ENCODE measurements at regions not wholly inside any gene's neighbourhood (a gene's known extent, or its start where the extent isn't known, plus 50 kb on each side); places are given as distances from the start of the nearest gene placed in this dataset.

- DNase-seq: no peak
- TF ChIP-seq, protein P1, sequence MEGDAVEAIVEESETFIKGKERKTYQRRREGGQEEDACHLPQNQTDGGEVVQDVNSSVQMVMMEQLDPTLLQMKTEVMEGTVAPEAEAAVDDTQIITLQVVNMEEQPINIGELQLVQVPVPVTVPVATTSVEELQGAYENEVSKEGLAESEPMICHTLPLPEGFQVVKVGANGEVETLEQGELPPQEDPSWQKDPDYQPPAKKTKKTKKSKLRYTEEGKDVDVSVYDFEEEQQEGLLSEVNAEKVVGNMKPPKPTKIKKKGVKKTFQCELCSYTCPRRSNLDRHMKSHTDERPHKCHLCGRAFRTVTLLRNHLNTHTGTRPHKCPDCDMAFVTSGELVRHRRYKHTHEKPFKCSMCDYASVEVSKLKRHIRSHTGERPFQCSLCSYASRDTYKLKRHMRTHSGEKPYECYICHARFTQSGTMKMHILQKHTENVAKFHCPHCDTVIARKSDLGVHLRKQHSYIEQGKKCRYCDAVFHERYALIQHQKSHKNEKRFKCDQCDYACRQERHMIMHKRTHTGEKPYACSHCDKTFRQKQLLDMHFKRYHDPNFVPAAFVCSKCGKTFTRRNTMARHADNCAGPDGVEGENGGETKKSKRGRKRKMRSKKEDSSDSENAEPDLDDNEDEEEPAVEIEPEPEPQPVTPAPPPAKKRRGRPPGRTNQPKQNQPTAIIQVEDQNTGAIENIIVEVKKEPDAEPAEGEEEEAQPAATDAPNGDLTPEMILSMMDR (conservative IDR thresholded peaks at IDR 0.05): no peak
- Histone ChIP-seq H4K5ac (ENCODE audit: insufficient read length, low read depth, low read length) (no peak overlapping the region), H3K79me1 (ENCODE audit: insufficient read depth, low read depth, low read length, poor library complexity, severe bottlenecking) (no peaks in the 10 kb centered on the region), H2AK5ac (ENCODE audit: insufficient read length, low read length) (no peak overlapping the region), H3K27ac (ENCODE audit: insufficient read length, low read depth, low read length) (no peak overlapping the region), H3K27me3 (ENCODE audit: insufficient read depth, low read length) (no peaks in the 10 kb centered on the region), H4K20me1 (ENCODE audit: control insufficient read depth, insufficient read depth, insufficient read length) (no peaks in the 10 kb centered on the region), H3K4ac (ENCODE audit: low read depth, low read length) (no peak overlapping the region), H3K9ac (ENCODE audit: extremely low read depth, insufficient read length, low read length) (no peak overlapping the region), H3K18ac (ENCODE audit: insufficient read length, low read depth, low read length) (no peak overlapping the region), H3K14ac (ENCODE audit: insufficient read depth, low read length) (no peak overlapping the region), H3K4me2 (ENCODE audit: insufficient read depth, insufficient read length, low read length) (no peak overlapping the region), H3K79me2 (ENCODE audit: insufficient read depth, low read length) (no peaks in the 10 kb centered on the region), H4K8ac (replicated peaks; ENCODE audit: insufficient read length, low read depth, low read length) (no peak overlapping the region), H2BK15ac (ENCODE audit: low read depth, low read length) (no peak overlapping the region), H2BK12ac (ENCODE audit: insufficient read length, low read depth, low read length) (no peak overlapping the region), H2BK20ac (ENCODE audit: low read depth, low read length, poor library complexity, severe bottlenecking) (no peak overlapping the region), H3K9me3 (ENCODE audit: control insufficient read depth, low read depth, low read length) (no peaks in the 10 kb centered on the region), H3T11ph (ENCODE audit: low read length) (no peak overlapping the region), H3K23me2 (ENCODE audit: insufficient read length, low read depth, low read length, poor library complexity, severe bottlenecking) (no peaks in the 10 kb centered on the region), H2AFZ (ENCODE audit: low read length) (no peak overlapping the region), H2BK120ac (ENCODE audit: low read depth, low read length, poor library complexity, severe bottlenecking) (no peak overlapping the region), H3K56ac (ENCODE audit: insufficient read length, low read depth, low read length) (no peak overlapping the region), H3K4me1 (ENCODE audit: insufficient read depth, low read length) (no peaks in the 10 kb centered on the region), H3K23ac (ENCODE audit: insufficient read length, low read depth, low read length) (no peak overlapping the region), H2BK5ac (ENCODE audit: insufficient read length, low read length) (no peak overlapping the region), H4K91ac (ENCODE audit: insufficient read length, low read depth, low read length) (no peak overlapping the region)
- Mint-ChIP-seq H3K9me3 (peaks cover 4% of the 10 kb centered on the region in 2 experiments; a peak in 4 of 5 replicates), H3K36me3 (ENCODE audit: insufficient read depth in 1 of 3, low read depth in 3 of 3) (peaks cover 0 to 4% (median 3%) of the 10 kb centered on the region in 3 experiments; a peak in 3 of 7 replicates), H3K27me3 (ENCODE audit: low read depth) (peaks cover 16% of the 10 kb centered on the region), H3K4me1 (peaks cover 0 to 4% of the 10 kb centered on the region in 2 experiments; a peak in 2 of 4 replicates), H3K4me3 (no peak overlapping the region), H3K27ac (no peak overlapping the region)
- WGBS (ENCODE audit: extremely low coverage, insufficient read length, low lambda C conversion rate): no CpG with 5 or more reads among the region's 1 CpG
These were observed 264.9 kb downstream of the TTC8 start for GRCh38 chr14:89089330-89089729.
